K562 (cell line): ENCODE measurements at regions not wholly inside any gene's neighbourhood (a gene's known extent, or its start where the extent isn't known, plus 50 kb on each side); places are given as distances from the start of the nearest gene placed in this dataset.

Experiments
- CBFA2T2 ChIP-seq: fragments of 450-650 bp; conservative IDR thresholded peaks from 2 replicates; pipeline ENCODE4 v1.6.1; 2017; ENCODE audit warnings: mild to moderate bottlenecking
- DPF2 ChIP-seq: fragments of 450-650 bp; IDR thresholded peaks from 2 replicates; pipeline ENCODE4 v1.6.1; 2016
- GTF2F1 ChIP-seq: IDR thresholded peaks from 2 replicates; pipeline ENCODE4 v1.6.1; 2011; ENCODE audit warnings: low read depth, low read length, improper control_type of control experiment
- MAFF ChIP-seq: IDR thresholded peaks from 2 replicates; pipeline ENCODE4 v1.6.1; 2012; ENCODE audit warnings: low read length, improper control_type of control experiment
- MAFK ChIP-seq: IDR thresholded peaks from 2 replicates; pipeline ENCODE4 v1.6.1; 2011; ENCODE audit warnings: low read length, improper control_type of control experiment
- MAZ ChIP-seq, 2 experiments: fragments of 450-650 bp in 1 of 2; sonication (generic) in 1 of 2; formaldehyde crosslinking; IDR thresholded peaks in 1 of 2; conservative IDR thresholded peaks in 1 of 2; 2 replicates each; pipeline versions ENCODE4 v1.4.0 to v1.5.0; 2020; ENCODE audit warnings: mild to moderate bottlenecking in 1 of 2, missing genetic modification reagents in 1 of 2
- MGA ChIP-seq: fragments of 450-650 bp; IDR thresholded peaks from 2 replicates; pipeline ENCODE4 v1.6.1; 2016; ENCODE audit warnings: mild to moderate bottlenecking, moderate library complexity
- NR2F6 ChIP-seq: fragments of 450-650 bp; formaldehyde crosslinking; IDR thresholded peaks from 2 replicates; pipeline ENCODE4 v1.4.0; 2020; ENCODE audit warnings: mild to moderate bottlenecking
- PTRF ChIP-seq: fragments of 450-650 bp; IDR thresholded peaks from 2 replicates; pipeline ENCODE4 v1.6.1; 2016; ENCODE audit warnings: mild to moderate bottlenecking, missing genetic modification characterization, missing compliant biosample characterization
- SAFB2 ChIP-seq: fragments of 200-400 bp; formaldehyde crosslinking; IDR thresholded peaks from 2 replicates; pipeline ENCODE4 v1.6.1; 2018; ENCODE audit warnings: borderline replicate concordance, low read length, low read depth, moderate library complexity; ENCODE audit not compliant: severe bottlenecking
- SNIP1 ChIP-seq: fragments of 450-650 bp; IDR thresholded peaks from 2 replicates; pipeline ENCODE4 v1.7.1; 2017; ENCODE audit warnings: low read depth, mild to moderate bottlenecking
- TAF9B ChIP-seq: fragments of 450-650 bp; IDR thresholded peaks from 2 replicates; pipeline ENCODE4 v1.6.1; 2018; ENCODE audit warnings: mild to moderate bottlenecking; ENCODE audit not compliant: partially characterized antibody
- TCF7L2 ChIP-seq: fragments of 150-350 bp; IDR thresholded peaks from 2 replicates; pipeline ENCODE4 v1.6.1; 2016; ENCODE audit warnings: low read depth, mild to moderate bottlenecking, low read length, moderate library complexity
- TFAM ChIP-seq: fragments of 250-450 bp; sonication (Bioruptor Pico); conservative IDR thresholded peaks from 2 replicates; pipeline ENCODE4 v1.5.0; 2021; ENCODE audit warnings: mild to moderate bottlenecking, moderate library complexity
- TRIM28 ChIP-seq: fragments of 450-650 bp; IDR thresholded peaks from 2 replicates; pipeline ENCODE4 v1.6.1; 2017
- ZC3H4 ChIP-seq: sonication (generic); formaldehyde crosslinking; IDR thresholded peaks from 2 replicates; pipeline ENCODE4 v1.9.0; 2021; ENCODE audit warnings: missing genetic modification reagents, borderline replicate concordance
- ZNF174 ChIP-seq: fragments of 250-450 bp; sonication (Bioruptor Pico); IDR thresholded peaks from 2 replicates; pipeline ENCODE4 v1.4.0; 2020; ENCODE audit warnings: mild to moderate bottlenecking
- ZNF24 ChIP-seq: fragments of 450-650 bp; IDR thresholded peaks from 2 replicates; pipeline ENCODE4 v1.6.1; 2016
- ZNF398 ChIP-seq: fragments of 250-450 bp; sonication (Bioruptor Pico); IDR thresholded peaks from 2 replicates; pipeline ENCODE4 v1.8.0; 2021; ENCODE audit warnings: moderate library complexity, mild to moderate bottlenecking, inconsistent platforms
- ZNF785 ChIP-seq: fragments of 250-450 bp; sonication (Bioruptor Pico); IDR thresholded peaks from 2 replicates; pipeline ENCODE4 v1.4.0; 2020; ENCODE audit warnings: mild to moderate bottlenecking

- TF ChIP-seq ZNF398 (CRISPR knock-in tag) (no peak), SNIP1 (no peak), ZNF24 (no peak), PTRF (tag) (no peak), TAF9B (no peak), MAZ (CRISPR knock-in tag; conservative IDR thresholded peaks at IDR 0.05 in 1 of 2, IDR thresholded peaks at IDR 0.05 in 1 of 2) (no peak), DPF2 (peak; percentile 93), GTF2F1 (no peak), CBFA2T2 (peak; percentile 96), MGA (no peak), ZC3H4 (CRISPR knock-in tag) (no peak), MAFK (no peak), TCF7L2 (no peak), ZNF785 (CRISPR knock-in tag) (no peak), TRIM28 (no peak), ZNF174 (CRISPR knock-in tag) (no peak), NR2F6 (no peak), SAFB2 (no peak), MAFF (no peak; the same call in 1 of the 2 replicates), TFAM (CRISPR knock-in tag) (no peak)
These were observed 350.6 kb upstream of the CCL2 start (continued) for GRCh38 chr17:33904476-33904875.
